Mammary epithelial cell (primary cell): ENCODE measurements at regions not wholly inside any gene's neighbourhood (a gene's known extent, or its start where the extent isn't known, plus 50 kb on each side); places are given as distances from the start of the nearest gene placed in this dataset.

ENCODE experiments used
- CTCF ChIP-seq, 2 donors: IDR thresholded peaks in 1 of 2; conservative IDR thresholded peaks in 1 of 2; 2 replicates each; pipeline ENCODE4 v1.5.1; 2011 to 2012; ENCODE audit warnings: inconsistent platforms in 2 of 2, low read length in 2 of 2, mild to moderate bottlenecking in 2 of 2, control low read depth in 1 of 2, low read depth in 1 of 2; ENCODE audit not compliant: insufficient read depth in 1 of 2; ENCODE audit errors: extremely low read depth in 1 of 2
- EZH2 ChIP-seq: IDR thresholded peaks from 2 replicates; pipeline ENCODE4 v1.6.1; 2012; ENCODE audit warnings: low read length, inconsistent platforms, borderline replicate concordance

GRCh38 chr10:65754112-65754511 is 1171.7 kb upstream of the LRRTM3 start:
- TF ChIP-seq CTCF (conservative IDR thresholded peaks at IDR 0.05 in 1 of 2, IDR thresholded peaks at IDR 0.05 in 1 of 2; ENCODE audit: extremely low read depth in 1 of 2, insufficient read depth in 1 of 2, low read depth in 1 of 2, low read length in 2 of 2) (no peak), EZH2 (no peak)
